WTC11 (cell line): ENCODE measurements at regions not wholly inside any gene's neighbourhood (a gene's known extent, or its start where the extent isn't known, plus 50 kb on each side); places are given as distances from the start of the nearest gene placed in this dataset.

Source experiments
- ATAC-seq: fragments of 200-7000 bp; cut with Tn5 transposase; 2 replicates; pipeline ENCODE4 v1.10.0; 2021; ENCODE audit warnings: mild to moderate bottlenecking, moderate library complexity
- CTCF ChIA-PET: fragments of 300-600 bp; sonication (Branson Sonifier 250); formaldehyde crosslinking; loops from one replicate; lab custom pipeline; 2021; ENCODE audit warnings: antibody characterized with exemption; lab: Charles Lee
- POLR2A ChIA-PET: fragments of 350-600 bp; sonication (Branson Sonifier 250); formaldehyde crosslinking; loops from one replicate; lab custom pipeline; 2021; ENCODE audit warnings: antibody characterized with exemption; lab: Charles Lee
- DNase-seq: peaks from one replicate; pipeline ENCODE4 v3.0.0; 2021; ENCODE audit warnings: low spot score
- H3K27ac Mint-ChIP-seq: 2 replicates; pipeline ENCODE4 v1.8.0; 2021; ENCODE audit warnings: mixed read lengths
- H3K27me3 Mint-ChIP-seq: 2 replicates; pipeline ENCODE4 v1.8.0; 2021; ENCODE audit warnings: low read depth, mild to moderate bottlenecking, moderate library complexity, mixed read lengths
- H3K36me3 Mint-ChIP-seq: 2 replicates; pipeline ENCODE4 v1.8.0; 2021; ENCODE audit warnings: mixed read lengths
- H3K4me1 Mint-ChIP-seq: 2 replicates; pipeline ENCODE4 v1.8.0; 2022; ENCODE audit warnings: mixed read lengths
- H3K4me3 Mint-ChIP-seq: 2 replicates; pipeline ENCODE4 v1.8.0; 2021; ENCODE audit warnings: mild to moderate bottlenecking, moderate library complexity, mixed read lengths
- H3K9me3 Mint-ChIP-seq: 2 replicates; pipeline ENCODE4 v1.8.0; 2021; ENCODE audit warnings: mixed read lengths
- GABPB1 ChIP-seq: sonication (generic); formaldehyde crosslinking; IDR thresholded peaks from 2 replicates; pipeline ENCODE4 v1.8.1; 2023; ENCODE audit warnings: mild to moderate bottlenecking, missing genetic modification reagents
- HMGA2 ChIP-seq: fragments of 250-450 bp; sonication (Bioruptor Pico); IDR thresholded peaks from 2 replicates; pipeline ENCODE4 v1.4.0; 2021; ENCODE audit warnings: mild to moderate bottlenecking, moderate library complexity
- IRF2 ChIP-seq: sonication (generic); formaldehyde crosslinking; IDR thresholded peaks from 2 replicates; pipeline ENCODE4 v1.8.0; 2022; ENCODE audit warnings: low read depth, missing genetic modification reagents, borderline replicate concordance
- MXD4 ChIP-seq: fragments of 250-450 bp; sonication (Bioruptor Pico); IDR thresholded peaks from 2 replicates; pipeline ENCODE4 v1.8.0; 2021; ENCODE audit warnings: mild to moderate bottlenecking, moderate library complexity, borderline replicate concordance
- RELA ChIP-seq: sonication (generic); formaldehyde crosslinking; IDR thresholded peaks from 2 replicates; pipeline ENCODE4 v1.8.1; 2022; ENCODE audit warnings: missing genetic modification reagents, mild to moderate bottlenecking, borderline replicate concordance
- ZNF138 ChIP-seq: sonication (generic); formaldehyde crosslinking; conservative IDR thresholded peaks from 2 replicates; pipeline ENCODE4 v1.8.1; 2022; ENCODE audit warnings: mild to moderate bottlenecking, moderate library complexity, missing genetic modification reagents
- ZNF423 ChIP-seq: fragments of 250-450 bp; sonication (Bioruptor Pico); IDR thresholded peaks from 2 replicates; pipeline ENCODE4 v2.1.2; 2022; ENCODE audit warnings: mild to moderate bottlenecking, moderate library complexity
- TF ChIP-seq, protein P1 (sequence below): fragments of 250-450 bp; sonication (Bioruptor Pico); IDR thresholded peaks from 2 replicates; pipeline ENCODE4 v1.9.0; 2021; ENCODE audit warnings: moderate library complexity, mild to moderate bottlenecking, inconsistent platforms, borderline replicate concordance
- TF ChIP-seq, protein P2 (sequence below): sonication (generic); formaldehyde crosslinking; IDR thresholded peaks from 2 replicates; pipeline ENCODE4 v1.8.1; 2022; ENCODE audit warnings: low read depth, mild to moderate bottlenecking, moderate library complexity, missing genetic modification reagents, borderline replicate concordance
- TF ChIP-seq, protein P3 (sequence below): sonication (generic); formaldehyde crosslinking; conservative IDR thresholded peaks from 2 replicates; pipeline ENCODE4 v1.8.1; 2023; ENCODE audit warnings: mild to moderate bottlenecking, low read depth, missing genetic modification reagents, moderate library complexity
- TF ChIP-seq, protein P4 (sequence below): sonication (generic); formaldehyde crosslinking; IDR thresholded peaks from 2 replicates; pipeline ENCODE4 v1.8.0; 2023; ENCODE audit warnings: missing genetic modification reagents, mild to moderate bottlenecking, borderline replicate concordance
- TF ChIP-seq, protein P5 (sequence below): sonication (generic); formaldehyde crosslinking; IDR thresholded peaks from 2 replicates; pipeline ENCODE4 v1.8.1; 2023; ENCODE audit warnings: mild to moderate bottlenecking, missing genetic modification reagents, borderline replicate concordance
- TF ChIP-seq, protein P6 (sequence below): sonication (generic); formaldehyde crosslinking; IDR thresholded peaks from 2 replicates; pipeline ENCODE4 v1.8.0; 2022; ENCODE audit warnings: mild to moderate bottlenecking, missing genetic modification reagents
- TF ChIP-seq, protein P7 (sequence below): sonication (generic); formaldehyde crosslinking; IDR thresholded peaks from 2 replicates; pipeline ENCODE4 v1.8.0; 2022; ENCODE audit warnings: missing genetic modification reagents

DNA sequence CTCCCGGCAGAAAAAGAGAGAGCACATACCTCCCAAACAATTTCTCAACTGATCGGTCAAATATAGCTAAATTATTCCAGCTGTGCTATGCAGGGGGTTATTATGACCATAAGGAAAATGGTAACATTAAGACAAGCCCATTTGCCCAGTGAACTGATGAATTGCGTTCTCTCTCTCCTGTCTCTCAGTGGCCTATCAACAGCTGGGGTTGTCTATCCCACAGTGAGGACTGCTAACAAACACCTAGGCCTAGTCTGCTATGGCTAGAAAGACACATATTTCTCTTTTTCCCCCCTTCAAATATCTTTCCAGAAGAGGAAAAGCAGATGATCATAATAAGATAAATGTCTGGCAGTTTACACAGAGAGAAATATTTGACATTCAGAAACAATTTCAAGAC, 263.8 kb upstream of the ELAC2 start (continued):
- TF ChIP-seq, protein P1, sequence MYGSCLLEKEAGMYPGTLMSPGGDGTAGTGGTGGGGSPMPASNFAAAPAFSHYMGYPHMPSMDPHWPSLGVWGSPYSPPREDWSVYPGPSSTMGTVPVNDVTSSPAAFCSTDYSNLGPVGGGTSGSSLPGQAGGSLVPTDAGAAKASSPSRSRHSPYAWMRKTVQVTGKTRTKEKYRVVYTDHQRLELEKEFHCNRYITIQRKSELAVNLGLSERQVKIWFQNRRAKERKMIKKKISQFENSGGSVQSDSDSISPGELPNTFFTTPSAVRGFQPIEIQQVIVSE = no peak
- TF ChIP-seq, protein P2, sequence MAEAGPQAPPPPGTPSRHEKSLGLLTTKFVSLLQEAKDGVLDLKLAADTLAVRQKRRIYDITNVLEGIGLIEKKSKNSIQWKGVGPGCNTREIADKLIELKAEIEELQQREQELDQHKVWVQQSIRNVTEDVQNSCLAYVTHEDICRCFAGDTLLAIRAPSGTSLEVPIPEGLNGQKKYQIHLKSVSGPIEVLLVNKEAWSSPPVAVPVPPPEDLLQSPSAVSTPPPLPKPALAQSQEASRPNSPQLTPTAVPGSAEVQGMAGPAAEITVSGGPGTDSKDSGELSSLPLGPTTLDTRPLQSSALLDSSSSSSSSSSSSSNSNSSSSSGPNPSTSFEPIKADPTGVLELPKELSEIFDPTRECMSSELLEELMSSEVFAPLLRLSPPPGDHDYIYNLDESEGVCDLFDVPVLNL (CRISPR knock-in tag) = no peak
- TF ChIP-seq MXD4 (CRISPR knock-in tag) (no peak), ZNF423 (CRISPR knock-in tag) (no peak)
- TF ChIP-seq, protein P3, sequence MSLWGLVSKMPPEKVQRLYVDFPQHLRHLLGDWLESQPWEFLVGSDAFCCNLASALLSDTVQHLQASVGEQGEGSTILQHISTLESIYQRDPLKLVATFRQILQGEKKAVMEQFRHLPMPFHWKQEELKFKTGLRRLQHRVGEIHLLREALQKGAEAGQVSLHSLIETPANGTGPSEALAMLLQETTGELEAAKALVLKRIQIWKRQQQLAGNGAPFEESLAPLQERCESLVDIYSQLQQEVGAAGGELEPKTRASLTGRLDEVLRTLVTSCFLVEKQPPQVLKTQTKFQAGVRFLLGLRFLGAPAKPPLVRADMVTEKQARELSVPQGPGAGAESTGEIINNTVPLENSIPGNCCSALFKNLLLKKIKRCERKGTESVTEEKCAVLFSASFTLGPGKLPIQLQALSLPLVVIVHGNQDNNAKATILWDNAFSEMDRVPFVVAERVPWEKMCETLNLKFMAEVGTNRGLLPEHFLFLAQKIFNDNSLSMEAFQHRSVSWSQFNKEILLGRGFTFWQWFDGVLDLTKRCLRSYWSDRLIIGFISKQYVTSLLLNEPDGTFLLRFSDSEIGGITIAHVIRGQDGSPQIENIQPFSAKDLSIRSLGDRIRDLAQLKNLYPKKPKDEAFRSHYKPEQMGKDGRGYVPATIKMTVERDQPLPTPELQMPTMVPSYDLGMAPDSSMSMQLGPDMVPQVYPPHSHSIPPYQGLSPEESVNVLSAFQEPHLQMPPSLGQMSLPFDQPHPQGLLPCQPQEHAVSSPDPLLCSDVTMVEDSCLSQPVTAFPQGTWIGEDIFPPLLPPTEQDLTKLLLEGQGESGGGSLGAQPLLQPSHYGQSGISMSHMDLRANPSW (CRISPR knock-in tag) = no peak
- TF ChIP-seq, protein P4, sequence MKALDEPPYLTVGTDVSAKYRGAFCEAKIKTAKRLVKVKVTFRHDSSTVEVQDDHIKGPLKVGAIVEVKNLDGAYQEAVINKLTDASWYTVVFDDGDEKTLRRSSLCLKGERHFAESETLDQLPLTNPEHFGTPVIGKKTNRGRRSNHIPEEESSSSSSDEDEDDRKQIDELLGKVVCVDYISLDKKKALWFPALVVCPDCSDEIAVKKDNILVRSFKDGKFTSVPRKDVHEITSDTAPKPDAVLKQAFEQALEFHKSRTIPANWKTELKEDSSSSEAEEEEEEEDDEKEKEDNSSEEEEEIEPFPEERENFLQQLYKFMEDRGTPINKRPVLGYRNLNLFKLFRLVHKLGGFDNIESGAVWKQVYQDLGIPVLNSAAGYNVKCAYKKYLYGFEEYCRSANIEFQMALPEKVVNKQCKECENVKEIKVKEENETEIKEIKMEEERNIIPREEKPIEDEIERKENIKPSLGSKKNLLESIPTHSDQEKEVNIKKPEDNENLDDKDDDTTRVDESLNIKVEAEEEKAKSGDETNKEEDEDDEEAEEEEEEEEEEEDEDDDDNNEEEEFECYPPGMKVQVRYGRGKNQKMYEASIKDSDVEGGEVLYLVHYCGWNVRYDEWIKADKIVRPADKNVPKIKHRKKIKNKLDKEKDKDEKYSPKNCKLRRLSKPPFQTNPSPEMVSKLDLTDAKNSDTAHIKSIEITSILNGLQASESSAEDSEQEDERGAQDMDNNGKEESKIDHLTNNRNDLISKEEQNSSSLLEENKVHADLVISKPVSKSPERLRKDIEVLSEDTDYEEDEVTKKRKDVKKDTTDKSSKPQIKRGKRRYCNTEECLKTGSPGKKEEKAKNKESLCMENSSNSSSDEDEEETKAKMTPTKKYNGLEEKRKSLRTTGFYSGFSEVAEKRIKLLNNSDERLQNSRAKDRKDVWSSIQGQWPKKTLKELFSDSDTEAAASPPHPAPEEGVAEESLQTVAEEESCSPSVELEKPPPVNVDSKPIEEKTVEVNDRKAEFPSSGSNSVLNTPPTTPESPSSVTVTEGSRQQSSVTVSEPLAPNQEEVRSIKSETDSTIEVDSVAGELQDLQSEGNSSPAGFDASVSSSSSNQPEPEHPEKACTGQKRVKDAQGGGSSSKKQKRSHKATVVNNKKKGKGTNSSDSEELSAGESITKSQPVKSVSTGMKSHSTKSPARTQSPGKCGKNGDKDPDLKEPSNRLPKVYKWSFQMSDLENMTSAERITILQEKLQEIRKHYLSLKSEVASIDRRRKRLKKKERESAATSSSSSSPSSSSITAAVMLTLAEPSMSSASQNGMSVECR (CRISPR knock-in tag) = no peak

DNA sequence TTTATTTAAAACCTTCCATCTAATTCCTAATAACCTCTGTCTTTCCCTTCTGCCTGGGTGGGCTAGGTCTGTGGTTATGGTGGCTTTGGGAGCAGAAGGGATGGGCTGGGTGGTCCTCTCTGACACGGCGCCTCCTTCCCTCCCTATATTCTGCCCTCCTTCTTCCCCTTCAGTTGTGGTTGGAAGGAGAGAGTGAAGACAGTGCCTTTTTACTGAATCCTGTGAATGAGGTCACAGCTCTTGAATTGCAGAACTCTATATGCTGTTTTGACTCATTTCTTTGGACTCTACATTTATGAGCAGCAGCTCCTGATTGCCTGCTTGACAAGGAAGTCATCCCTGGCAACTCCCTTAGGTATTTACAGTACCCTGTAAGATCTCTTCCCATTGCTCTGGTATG, 256.0 kb upstream of the ELAC2 start:
- H3K27me3 Mint-ChIP-seq = no peaks in the 10 kb centered on the region
- peaks cover 5% of the 10 kb centered on the region; the same call in 1 of the 2 replicates for H3K36me3 Mint-ChIP-seq
- no peak overlapping the region for H3K27ac Mint-ChIP-seq
- no peak for TF ChIP-seq IRF2 (CRISPR knock-in tag)
- ATAC-seq (no peak), DNase-seq (no peak)
- CTCF ChIA-PET = no interaction called here
- H3K4me3 Mint-ChIP-seq = no peak overlapping the region
- peaks cover 10% of the 10 kb centered on the region for H3K9me3 Mint-ChIP-seq
- POLR2A ChIA-PET = no interaction called here
- H3K4me1 Mint-ChIP-seq = no peaks in the 10 kb centered on the region

DNA sequence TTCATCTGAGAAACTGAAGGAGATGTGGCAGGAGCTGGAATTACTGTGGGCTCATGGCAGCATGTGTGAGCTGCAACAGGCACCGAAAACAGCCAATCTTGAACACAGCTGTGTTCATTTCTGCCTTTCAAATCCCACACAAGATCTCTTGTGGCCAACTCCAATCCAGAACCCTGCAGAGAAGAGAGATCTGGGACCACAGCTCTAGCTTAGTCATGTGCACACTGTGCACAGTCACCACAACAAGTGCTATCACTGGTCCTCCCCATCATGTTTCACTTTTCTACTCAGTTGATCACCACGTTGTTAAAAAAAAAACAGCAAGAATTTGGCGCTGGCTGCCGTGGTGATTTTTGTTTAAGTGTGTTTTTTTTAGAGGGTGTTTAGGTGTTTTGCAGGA, 254.5 kb upstream of the ELAC2 start:
- ChIA-PET CTCF (no interaction called here), POLR2A (no interaction called here)
- no peaks in the 10 kb centered on the region for H3K9me3 Mint-ChIP-seq
- no peak overlapping the region for H3K4me3 Mint-ChIP-seq
- no peaks in the 10 kb centered on the region for H3K27me3 Mint-ChIP-seq
- DNase-seq (no peak), ATAC-seq (no peak)
- H3K27ac Mint-ChIP-seq = no peak overlapping the region
- H3K36me3 Mint-ChIP-seq = no peaks in the 10 kb centered on the region
- H3K4me1 Mint-ChIP-seq = no peaks in the 10 kb centered on the region
- TF ChIP-seq, protein P5, sequence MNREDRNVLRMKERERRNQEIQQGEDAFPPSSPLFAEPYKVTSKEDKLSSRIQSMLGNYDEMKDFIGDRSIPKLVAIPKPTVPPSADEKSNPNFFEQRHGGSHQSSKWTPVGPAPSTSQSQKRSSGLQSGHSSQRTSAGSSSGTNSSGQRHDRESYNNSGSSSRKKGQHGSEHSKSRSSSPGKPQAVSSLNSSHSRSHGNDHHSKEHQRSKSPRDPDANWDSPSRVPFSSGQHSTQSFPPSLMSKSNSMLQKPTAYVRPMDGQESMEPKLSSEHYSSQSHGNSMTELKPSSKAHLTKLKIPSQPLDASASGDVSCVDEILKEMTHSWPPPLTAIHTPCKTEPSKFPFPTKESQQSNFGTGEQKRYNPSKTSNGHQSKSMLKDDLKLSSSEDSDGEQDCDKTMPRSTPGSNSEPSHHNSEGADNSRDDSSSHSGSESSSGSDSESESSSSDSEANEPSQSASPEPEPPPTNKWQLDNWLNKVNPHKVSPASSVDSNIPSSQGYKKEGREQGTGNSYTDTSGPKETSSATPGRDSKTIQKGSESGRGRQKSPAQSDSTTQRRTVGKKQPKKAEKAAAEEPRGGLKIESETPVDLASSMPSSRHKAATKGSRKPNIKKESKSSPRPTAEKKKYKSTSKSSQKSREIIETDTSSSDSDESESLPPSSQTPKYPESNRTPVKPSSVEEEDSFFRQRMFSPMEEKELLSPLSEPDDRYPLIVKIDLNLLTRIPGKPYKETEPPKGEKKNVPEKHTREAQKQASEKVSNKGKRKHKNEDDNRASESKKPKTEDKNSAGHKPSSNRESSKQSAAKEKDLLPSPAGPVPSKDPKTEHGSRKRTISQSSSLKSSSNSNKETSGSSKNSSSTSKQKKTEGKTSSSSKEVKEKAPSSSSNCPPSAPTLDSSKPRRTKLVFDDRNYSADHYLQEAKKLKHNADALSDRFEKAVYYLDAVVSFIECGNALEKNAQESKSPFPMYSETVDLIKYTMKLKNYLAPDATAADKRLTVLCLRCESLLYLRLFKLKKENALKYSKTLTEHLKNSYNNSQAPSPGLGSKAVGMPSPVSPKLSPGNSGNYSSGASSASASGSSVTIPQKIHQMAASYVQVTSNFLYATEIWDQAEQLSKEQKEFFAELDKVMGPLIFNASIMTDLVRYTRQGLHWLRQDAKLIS (CRISPR knock-in tag) = no peak
- TF ChIP-seq GABPB1 (no peak), HMGA2 (CRISPR knock-in tag) (no peak), MXD4 (CRISPR knock-in tag) (no peak), ZNF138 (CRISPR knock-in tag) (no peak), RELA (no peak)
- TF ChIP-seq, protein P6, sequence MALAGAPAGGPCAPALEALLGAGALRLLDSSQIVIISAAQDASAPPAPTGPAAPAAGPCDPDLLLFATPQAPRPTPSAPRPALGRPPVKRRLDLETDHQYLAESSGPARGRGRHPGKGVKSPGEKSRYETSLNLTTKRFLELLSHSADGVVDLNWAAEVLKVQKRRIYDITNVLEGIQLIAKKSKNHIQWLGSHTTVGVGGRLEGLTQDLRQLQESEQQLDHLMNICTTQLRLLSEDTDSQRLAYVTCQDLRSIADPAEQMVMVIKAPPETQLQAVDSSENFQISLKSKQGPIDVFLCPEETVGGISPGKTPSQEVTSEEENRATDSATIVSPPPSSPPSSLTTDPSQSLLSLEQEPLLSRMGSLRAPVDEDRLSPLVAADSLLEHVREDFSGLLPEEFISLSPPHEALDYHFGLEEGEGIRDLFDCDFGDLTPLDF (CRISPR knock-in tag) = no peak
- TF ChIP-seq, protein P7, sequence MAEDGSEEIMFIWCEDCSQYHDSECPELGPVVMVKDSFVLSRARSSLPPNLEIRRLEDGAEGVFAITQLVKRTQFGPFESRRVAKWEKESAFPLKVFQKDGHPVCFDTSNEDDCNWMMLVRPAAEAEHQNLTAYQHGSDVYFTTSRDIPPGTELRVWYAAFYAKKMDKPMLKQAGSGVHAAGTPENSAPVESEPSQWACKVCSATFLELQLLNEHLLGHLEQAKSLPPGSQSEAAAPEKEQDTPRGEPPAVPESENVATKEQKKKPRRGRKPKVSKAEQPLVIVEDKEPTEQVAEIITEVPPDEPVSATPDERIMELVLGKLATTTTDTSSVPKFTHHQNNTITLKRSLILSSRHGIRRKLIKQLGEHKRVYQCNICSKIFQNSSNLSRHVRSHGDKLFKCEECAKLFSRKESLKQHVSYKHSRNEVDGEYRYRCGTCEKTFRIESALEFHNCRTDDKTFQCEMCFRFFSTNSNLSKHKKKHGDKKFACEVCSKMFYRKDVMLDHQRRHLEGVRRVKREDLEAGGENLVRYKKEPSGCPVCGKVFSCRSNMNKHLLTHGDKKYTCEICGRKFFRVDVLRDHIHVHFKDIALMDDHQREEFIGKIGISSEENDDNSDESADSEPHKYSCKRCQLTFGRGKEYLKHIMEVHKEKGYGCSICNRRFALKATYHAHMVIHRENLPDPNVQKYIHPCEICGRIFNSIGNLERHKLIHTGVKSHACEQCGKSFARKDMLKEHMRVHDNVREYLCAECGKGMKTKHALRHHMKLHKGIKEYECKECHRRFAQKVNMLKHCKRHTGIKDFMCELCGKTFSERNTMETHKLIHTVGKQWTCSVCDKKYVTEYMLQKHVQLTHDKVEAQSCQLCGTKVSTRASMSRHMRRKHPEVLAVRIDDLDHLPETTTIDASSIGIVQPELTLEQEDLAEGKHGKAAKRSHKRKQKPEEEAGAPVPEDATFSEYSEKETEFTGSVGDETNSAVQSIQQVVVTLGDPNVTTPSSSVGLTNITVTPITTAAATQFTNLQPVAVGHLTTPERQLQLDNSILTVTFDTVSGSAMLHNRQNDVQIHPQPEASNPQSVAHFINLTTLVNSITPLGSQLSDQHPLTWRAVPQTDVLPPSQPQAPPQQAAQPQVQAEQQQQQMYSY (CRISPR knock-in tag) = no peak
